GM12874 (cell line): ENCODE measurements at regions not wholly inside any gene's neighbourhood (a gene's known extent, or its start where the extent isn't known, plus 50 kb on each side); places are given as distances from the start of the nearest gene placed in this dataset.

Experiments used
- CTCF ChIP-seq: IDR thresholded peaks from 2 replicates; pipeline ENCODE4 v1.5.1; 2011; ENCODE audit warnings: low read depth, mild to moderate bottlenecking, control low read depth, low read length, moderate library complexity; ENCODE audit not compliant: insufficient read depth

DNA sequence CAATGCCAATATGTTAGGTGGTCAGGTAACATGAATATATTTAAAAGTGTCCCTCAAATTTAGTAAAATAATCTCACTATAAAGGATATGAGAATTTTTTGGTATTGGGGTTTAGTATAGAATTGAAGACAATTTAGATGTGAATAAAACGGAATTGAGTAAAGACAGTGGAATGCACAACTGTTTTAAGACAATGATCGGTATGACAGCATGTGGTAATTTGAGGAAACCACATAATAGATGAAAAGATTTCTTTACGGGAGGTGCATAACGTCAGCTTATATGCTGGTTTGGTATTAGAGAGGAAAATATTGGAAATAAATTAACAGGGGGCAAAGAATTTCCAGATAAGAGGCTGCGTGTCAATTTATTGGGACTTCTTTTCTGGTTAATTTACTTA lies 1043.2 kb downstream of the CDH18 start:
- TF ChIP-seq CTCF = no peak

- no peak for TF ChIP-seq CTCF
These were observed 1033.8 kb downstream of the CDH18 start for GRCh38 chr5:18954239-18954638.

DNA sequence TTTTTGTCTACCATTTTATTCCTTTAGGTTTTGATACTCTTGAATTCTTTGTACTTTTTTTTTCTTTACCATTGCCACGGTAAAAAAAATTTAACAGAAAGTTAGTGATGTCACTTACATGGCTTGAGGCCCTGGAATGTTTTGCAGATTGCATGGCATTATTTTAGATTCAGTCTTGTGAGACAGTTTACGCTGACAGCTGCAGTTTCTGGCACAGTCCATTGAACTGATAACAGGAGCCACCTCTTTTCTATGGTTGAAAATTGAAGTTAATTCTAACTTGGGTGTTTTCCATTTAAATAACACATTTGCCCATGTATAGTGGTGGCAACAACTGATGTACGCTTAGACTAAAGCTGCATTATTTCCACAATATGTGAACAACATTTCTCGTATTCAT lies 1028.5 kb downstream of the CDH18 start:
- no peak for TF ChIP-seq CTCF

DNA sequence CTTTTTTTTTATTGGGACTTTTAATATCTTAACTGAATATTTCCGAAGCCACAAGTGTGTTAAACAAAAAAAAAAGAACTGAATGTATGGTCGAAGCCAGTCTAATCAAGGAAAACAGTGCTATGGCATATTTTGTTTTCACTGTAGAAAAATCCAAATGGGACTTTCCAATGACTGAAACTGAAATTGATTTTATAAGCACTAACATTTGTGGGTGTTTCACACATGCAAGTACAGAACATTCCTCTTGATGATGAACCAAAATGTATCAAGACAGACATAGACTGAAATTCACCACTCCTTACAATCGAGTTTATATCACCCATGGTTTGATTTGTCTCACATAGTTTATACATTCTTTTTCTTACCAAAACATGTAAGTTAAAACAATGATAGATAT lies 1026.8 kb downstream of the CDH18 start:
- TF ChIP-seq CTCF = no peak

DNA sequence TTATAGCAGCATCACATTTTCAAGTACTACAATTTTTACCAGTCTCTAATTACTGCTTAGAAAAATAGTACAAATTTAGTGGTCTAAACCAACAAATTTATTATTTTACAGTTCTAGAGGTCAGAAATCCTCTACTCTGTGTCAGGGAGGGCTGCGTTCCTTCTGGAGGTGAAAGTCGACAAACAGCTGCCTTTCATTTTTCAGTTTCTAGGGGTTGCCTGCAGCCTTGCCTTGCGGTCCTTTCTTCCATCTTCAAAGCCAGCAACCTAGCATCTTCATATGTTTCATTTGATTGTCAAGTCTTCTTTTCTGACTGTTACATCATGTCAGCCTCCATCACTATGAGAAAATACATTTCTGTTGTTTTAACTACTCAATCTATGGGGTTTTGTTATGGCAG lies 1022.1 kb downstream of the CDH18 start:
- TF ChIP-seq CTCF = no peak

DNA sequence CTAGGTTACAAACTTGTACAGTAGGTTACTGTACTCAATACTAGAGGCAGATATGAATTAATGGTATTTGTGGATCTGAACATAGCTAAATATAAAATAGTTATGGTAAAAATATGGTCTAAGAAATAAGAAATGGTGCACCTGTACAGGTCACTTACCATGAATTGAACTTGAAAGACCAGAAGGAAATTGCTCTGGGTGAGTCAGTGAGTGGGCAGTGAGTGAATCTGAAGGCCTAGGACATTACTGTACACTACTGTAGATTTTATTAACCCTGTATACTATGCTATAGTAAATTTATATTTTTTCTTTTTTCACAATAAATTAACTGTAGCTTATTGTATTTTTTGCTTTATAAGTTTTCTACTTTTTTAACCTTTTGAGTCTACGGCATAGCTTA lies 1020.4 kb downstream of the CDH18 start:
- TF ChIP-seq CTCF = no peak

DNA sequence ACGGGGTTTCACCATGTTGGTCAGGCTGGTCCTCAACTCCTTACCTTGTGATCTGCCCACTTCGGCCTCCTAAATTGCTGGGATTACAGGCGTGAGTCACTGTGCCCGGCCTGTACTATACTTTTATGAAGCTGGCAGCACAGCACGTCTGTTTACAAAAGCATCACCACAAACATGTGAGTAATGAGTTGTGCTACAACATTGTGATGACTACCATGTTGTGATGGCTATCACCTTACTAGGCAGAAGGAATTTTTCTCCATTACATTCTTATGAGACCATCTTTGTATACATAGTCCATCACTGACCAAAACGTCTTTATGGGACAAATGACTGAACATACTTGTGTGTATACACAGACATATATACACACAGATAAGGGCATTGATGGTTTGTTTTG lies 1019.0 kb downstream of the CDH18 start:
- no peak for TF ChIP-seq CTCF

GRCh38 chr5:18970000-18970399 lies 1018.0 kb downstream of the CDH18 start:
- no peak for TF ChIP-seq CTCF
